Stomach (tissue), 4 donors: ENCODE measurements at regions not wholly inside any gene's neighbourhood (a gene's known extent, or its start where the extent isn't known, plus 50 kb on each side); places are given as distances from the start of the nearest gene placed in this dataset.

Source experiments
- CTCF ChIP-seq, 7 experiments: fragments of 450-650 bp in 4 of 7; fragments of 200-600 bp in 3 of 7; sonication (generic) in 3 of 7; IDR thresholded peaks; one replicate each; pipeline ENCODE4 v1.5.1; 2016 to 2019; ENCODE audit warnings: antibody characterized with exemption in 7 of 7, control low read depth in 2 of 7, mild to moderate bottlenecking in 1 of 7
- EP300 ChIP-seq: sonication (generic); formaldehyde crosslinking; IDR thresholded peaks from one replicate; pipeline ENCODE4 v1.6.1; 2017; ENCODE audit warnings: antibody characterized with exemption
- POLR2A ChIP-seq, 4 donors: fragments of 450-650 bp; IDR thresholded peaks; one replicate each; pipeline ENCODE4 v1.6.1; 2016; ENCODE audit warnings: antibody characterized with exemption in 4 of 4, control low read depth in 2 of 4, mild to moderate bottlenecking in 1 of 4, moderate library complexity in 1 of 4

GRCh38 chr5:125064621-125065438 is 318.4 kb upstream of the ZNF608 start:
- TF ChIP-seq CTCF (IDR thresholded peaks at IDR 0.05) = no peak
- no peak for TF ChIP-seq POLR2A (IDR thresholded peaks at IDR 0.05)
- no peak for TF ChIP-seq EP300
